ENCODE measurements at regions not wholly inside any gene's neighbourhood (a gene's known extent, or its start where the extent isn't known, plus 50 kb on each side); places are given as distances from the start of the nearest gene placed in this dataset.

DNA sequence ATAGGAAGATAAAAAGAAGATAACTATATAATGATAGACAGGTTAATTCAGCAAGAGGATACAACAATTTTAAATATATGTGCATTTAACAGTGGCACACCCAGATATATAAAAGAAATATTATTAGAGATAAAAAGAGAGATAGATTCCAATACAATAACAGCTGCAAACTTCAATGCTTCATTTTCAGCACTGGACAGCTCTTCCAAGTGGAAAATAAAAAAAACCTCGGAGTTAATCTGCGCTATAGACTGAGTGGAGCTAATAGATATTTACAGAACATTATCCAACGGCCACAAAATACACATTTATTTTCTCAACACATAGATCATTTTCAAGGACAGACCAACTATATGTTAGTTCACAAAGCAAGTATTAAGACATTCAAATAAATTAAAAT, 1229.5 kb upstream of the CDH6 start:
- Histone ChIP-seq H3K4me3 (no peak overlapping the region), H3K27me3 (no peaks in the 10 kb centered on the region), H3K9me3 (no peaks in the 10 kb centered on the region), H3K36me3 (no peaks in the 10 kb centered on the region), H3K27ac (no peak overlapping the region), H3K4me1 (no peaks in the 10 kb centered on the region)
- DNase-seq (ENCODE audit: low spot score), result no peak
- TF ChIP-seq, protein P1, sequence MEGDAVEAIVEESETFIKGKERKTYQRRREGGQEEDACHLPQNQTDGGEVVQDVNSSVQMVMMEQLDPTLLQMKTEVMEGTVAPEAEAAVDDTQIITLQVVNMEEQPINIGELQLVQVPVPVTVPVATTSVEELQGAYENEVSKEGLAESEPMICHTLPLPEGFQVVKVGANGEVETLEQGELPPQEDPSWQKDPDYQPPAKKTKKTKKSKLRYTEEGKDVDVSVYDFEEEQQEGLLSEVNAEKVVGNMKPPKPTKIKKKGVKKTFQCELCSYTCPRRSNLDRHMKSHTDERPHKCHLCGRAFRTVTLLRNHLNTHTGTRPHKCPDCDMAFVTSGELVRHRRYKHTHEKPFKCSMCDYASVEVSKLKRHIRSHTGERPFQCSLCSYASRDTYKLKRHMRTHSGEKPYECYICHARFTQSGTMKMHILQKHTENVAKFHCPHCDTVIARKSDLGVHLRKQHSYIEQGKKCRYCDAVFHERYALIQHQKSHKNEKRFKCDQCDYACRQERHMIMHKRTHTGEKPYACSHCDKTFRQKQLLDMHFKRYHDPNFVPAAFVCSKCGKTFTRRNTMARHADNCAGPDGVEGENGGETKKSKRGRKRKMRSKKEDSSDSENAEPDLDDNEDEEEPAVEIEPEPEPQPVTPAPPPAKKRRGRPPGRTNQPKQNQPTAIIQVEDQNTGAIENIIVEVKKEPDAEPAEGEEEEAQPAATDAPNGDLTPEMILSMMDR (IDR thresholded peaks at IDR 0.05), result no peak

DNA sequence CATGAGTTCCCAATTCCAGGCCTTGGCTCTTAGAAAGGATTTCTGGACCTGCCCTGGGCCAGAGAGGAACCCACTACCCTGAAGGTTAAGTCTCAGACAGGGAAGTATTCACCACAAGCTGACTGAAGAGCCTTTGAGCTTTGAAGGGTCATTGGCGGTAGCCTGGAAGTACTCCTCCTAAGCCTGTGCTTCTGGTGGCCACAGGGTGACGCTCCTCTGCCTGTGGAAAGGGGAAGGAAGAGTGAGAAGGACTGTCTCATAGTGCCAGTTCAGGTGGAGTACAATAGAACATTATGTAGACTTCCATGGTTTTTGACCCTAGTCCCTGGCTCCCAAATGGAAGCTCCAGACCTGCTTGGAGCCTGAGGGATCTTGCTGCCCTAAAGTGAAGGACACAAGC, 1233.2 kb upstream of the CDH6 start:
- Histone ChIP-seq H3K36me3 (no peaks in the 10 kb centered on the region), H3K4me1 (no peaks in the 10 kb centered on the region), H3K4me3 (no peak overlapping the region), H3K9me3 (no peaks in the 10 kb centered on the region), H3K27ac (no peak overlapping the region), H3K27me3 (no peaks in the 10 kb centered on the region)
- no peak for DNase-seq (ENCODE audit: low spot score)
- TF ChIP-seq, protein P1 (IDR thresholded peaks at IDR 0.05), result no peak

- H3K9me3 ChIP-seq, result no peaks in the 10 kb centered on the region
- H3K36me3 ChIP-seq, result no peaks in the 10 kb centered on the region
- DNase-seq (ENCODE audit: low spot score), result no peak
- H3K27me3 ChIP-seq, result no peaks in the 10 kb centered on the region
- no peaks in the 10 kb centered on the region for H3K4me1 ChIP-seq
- no peak overlapping the region for H3K4me3 ChIP-seq
- no peak overlapping the region for H3K27ac ChIP-seq
- TF ChIP-seq, protein P1 (IDR thresholded peaks at IDR 0.05), result no peak
Observed at GRCh38 chr5:29950416-29951145, 1242.9 kb upstream of the CDH6 start.

- Histone ChIP-seq H3K27ac (no peak overlapping the region), H3K27me3 (no peaks in the 10 kb centered on the region), H3K36me3 (no peaks in the 10 kb centered on the region), H3K4me1 (no peaks in the 10 kb centered on the region), H3K9me3 (no peaks in the 10 kb centered on the region), H3K4me3 (no peak overlapping the region)
- TF ChIP-seq, protein P1 (IDR thresholded peaks at IDR 0.05), result no peak
- DNase-seq (ENCODE audit: low spot score), result no peak
Observed at GRCh38 chr5:29949301-29949872, 1244.1 kb upstream of the CDH6 start.

DNA sequence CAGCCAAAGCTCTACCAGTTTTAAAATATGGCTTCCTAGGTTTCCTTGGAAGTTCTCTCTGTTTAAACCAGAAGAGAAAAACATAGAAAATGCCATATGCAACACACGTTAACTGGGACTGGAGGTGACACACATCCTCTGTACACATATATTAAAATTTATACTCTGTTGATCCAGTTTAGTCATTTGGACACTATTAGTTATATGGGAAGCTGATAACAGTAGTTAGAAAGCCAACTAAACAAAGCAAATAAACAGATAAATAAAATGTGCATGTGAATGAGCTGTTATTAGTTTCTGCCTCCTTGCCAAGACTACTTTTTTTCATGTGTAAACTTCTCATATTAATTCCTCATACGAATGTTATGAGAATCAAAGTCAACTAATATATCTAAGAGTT, 1249.2 kb upstream of the CDH6 start:
- no peak for DNase-seq (ENCODE audit: low spot score)
- TF ChIP-seq, protein P1 (IDR thresholded peaks at IDR 0.05), result no peak
- Histone ChIP-seq H3K36me3 (no peaks in the 10 kb centered on the region), H3K4me1 (no peaks in the 10 kb centered on the region), H3K27me3 (no peaks in the 10 kb centered on the region), H3K9me3 (no peaks in the 10 kb centered on the region), H3K4me3 (no peak overlapping the region), H3K27ac (no peak overlapping the region)

- no peaks in the 10 kb centered on the region for H3K4me1 ChIP-seq
- no peaks in the 10 kb centered on the region for H3K36me3 ChIP-seq
- no peak overlapping the region for H3K27ac ChIP-seq
- H3K9me3 ChIP-seq, result no peaks in the 10 kb centered on the region
- no peak overlapping the region for H3K4me3 ChIP-seq
- H3K27me3 ChIP-seq, result no peaks in the 10 kb centered on the region
- DNase-seq (ENCODE audit: low spot score), result no peak
- TF ChIP-seq, protein P1 (IDR thresholded peaks at IDR 0.05), result no peak
Observed at GRCh38 chr5:29942089-29942488, 1251.4 kb upstream of the CDH6 start.
